ENCODE measurements at regions not wholly inside any gene's neighbourhood (a gene's known extent, or its start where the extent isn't known, plus 50 kb on each side); places are given as distances from the start of the nearest gene placed in this dataset.
A peak's percentile ranks its signal among the peaks of the same experiment; 100 is the strongest.

- DNase-seq: no peak
These were observed 139.0 kb upstream of the KCNMB2 start for GRCh38 chr3:178397202-178397601.

DNA sequence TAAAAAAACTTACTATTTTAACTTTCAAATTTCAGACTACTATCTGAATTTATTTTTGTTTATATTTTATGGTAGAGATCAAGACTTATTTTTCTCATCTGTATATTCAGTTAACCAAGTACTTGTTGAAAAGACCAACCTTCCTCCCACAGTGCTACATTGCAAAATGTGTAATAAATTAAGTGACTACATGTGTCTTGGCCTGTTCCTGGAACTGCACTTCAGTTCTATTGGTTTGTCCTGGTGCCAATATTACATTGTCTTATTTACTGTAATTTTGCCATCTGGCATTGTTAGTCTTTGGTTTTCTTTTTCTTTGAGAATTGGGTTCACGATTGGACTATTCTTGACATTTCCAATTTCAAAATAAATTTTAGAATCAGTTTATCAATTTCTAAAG lies 138.4 kb upstream of the KCNMB2 start:
- no peak for DNase-seq

GRCh38 chr3:178404961-178405360 lies 131.3 kb upstream of the KCNMB2 start:
- DNase-seq: no peak

GRCh38 chr3:178405531-178405930 lies 130.7 kb upstream of the KCNMB2 start:
- DNase-seq: peak; percentile 88

GRCh38 chr3:178406206-178406605 lies 130.0 kb upstream of the KCNMB2 start:
- no peak for DNase-seq

DNA sequence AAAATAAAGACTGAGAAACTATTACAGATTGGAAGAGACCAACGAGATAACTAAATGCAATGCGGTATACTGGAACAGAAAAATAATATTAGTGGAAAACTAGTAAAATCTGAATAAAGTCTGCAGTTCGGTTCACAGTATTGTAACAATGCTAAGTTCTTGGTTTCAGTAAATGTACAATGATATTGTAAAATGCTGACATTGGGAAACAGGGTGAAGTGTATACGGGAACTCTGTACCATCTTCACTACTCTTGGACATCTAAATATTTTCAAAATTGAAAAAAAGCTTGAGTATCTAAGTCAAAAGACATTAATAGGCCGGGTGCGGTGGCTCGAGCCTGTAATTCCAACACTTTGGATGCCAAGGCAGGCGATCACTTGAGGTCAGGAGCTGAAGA lies 120.9 kb upstream of the KCNMB2 start:
- DNase-seq: no peak

DNA sequence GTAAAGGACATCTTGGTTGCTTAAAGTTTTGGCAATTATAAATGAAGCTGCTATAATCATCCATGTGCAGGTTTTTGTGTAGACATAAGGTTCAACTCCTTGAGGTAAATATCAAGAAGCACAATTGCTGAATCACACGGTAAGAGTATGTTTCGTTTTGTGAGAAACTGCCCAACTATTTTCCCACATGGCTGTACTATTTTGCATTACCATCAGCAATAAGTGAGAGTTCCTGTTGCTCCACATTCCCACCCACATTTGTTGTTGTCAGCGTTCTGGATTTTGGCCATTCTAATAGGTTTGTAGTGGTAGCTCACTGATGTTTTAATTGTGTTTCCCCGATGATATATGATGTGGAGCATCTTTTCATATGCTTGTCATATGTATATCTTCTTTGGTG lies 118.5 kb upstream of the KCNMB2 start:
- DNase-seq: no peak

GRCh38 chr3:178419071-178419470 lies 117.2 kb upstream of the KCNMB2 start:
- DNase-seq: no peak

GRCh38 chr3:178420033-178420432 lies 116.2 kb upstream of the KCNMB2 start:
- no peak for DNase-seq

DNA sequence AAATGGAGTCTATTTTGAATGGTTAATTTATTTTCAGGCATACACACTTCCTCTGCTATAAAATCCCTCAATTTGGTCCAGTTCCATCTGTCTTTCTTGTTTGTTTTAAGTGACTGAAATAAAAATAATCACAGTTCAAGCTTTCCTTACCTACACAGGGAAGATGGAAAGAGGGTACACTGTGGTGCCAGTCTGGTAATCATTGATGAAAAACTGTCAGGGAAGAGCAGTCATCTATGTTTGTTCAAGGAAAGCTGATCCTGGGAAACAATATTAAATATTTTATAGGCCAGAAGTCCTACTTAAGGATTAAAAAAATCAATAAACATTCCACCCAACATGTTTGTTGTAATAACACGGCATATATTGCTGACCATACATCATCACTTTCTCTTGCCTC lies 115.2 kb upstream of the KCNMB2 start:
- DNase-seq: no peak

- DNase-seq: no peak
These were observed 113.8 kb upstream of the KCNMB2 start for GRCh38 chr3:178422406-178422805.

DNA sequence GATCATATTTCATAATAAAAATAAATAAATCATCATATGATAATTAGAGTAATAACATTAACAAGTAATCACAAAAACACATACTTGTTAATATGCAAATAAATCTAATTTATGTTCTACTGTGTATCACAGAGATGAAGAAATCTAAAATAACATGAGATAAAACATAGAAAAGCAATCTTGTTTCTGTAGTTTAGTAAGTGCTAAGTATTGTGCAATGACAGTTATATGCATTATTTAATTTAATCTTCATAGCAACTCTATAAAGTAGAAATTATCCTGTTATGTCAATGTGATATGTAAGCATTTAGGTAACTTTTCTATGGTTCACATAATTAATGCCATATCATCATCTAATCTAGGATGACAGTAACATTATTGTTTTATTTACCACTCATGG lies 108.2 kb upstream of the KCNMB2 start:
- no peak for DNase-seq

GRCh38 chr3:178434206-178434805 lies 101.9 kb upstream of the KCNMB2 start:
- peak; percentile 13 for DNase-seq

GRCh38 chr3:178435575-178435974 lies 100.7 kb upstream of the KCNMB2 start:
- DNase-seq: no peak

- peak; percentile 44 for DNase-seq
These were observed 99.5 kb upstream of the KCNMB2 start for GRCh38 chr3:178436773-178437172.

DNA sequence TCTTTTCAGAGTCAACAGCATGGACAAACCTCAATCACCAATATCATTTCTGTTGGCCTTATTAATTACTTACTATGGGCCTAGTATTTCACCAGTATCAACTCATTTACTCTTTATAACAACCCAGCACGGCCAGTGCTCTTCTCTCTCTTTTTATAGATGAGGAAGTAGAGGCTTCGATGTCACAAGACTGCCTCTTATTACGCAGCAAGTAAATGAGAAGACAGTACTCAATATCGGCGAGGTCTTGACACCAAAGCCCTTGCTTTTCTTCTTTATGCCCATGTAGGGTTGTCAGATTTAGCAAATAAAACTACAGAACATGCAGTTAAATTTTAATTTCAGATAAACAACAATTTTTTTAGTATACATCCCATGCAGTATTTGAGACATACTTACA lies 99.0 kb upstream of the KCNMB2 start:
- no peak for DNase-seq

- no peak for DNase-seq
These were observed 96.7 kb upstream of the KCNMB2 start for GRCh38 chr3:178439504-178439903.

GRCh38 chr3:178440043-178440442 lies 96.2 kb upstream of the KCNMB2 start:
- DNase-seq: no peak

GRCh38 chr3:178443634-178444033 lies 92.6 kb upstream of the KCNMB2 start:
- DNase-seq: peak; percentile 51

GRCh38 chr3:178445139-178445538 lies 91.1 kb upstream of the KCNMB2 start:
- no peak for DNase-seq

- DNase-seq: no peak
These were observed 90.2 kb upstream of the KCNMB2 start for GRCh38 chr3:178446059-178446458.

- no peak for DNase-seq
These were observed 85.8 kb upstream of the KCNMB2 start for GRCh38 chr3:178450476-178450875.

GRCh38 chr3:178451799-178452198 lies 84.4 kb upstream of the KCNMB2 start:
- DNase-seq: no peak

- DNase-seq: no peak
These were observed 81.5 kb upstream of the KCNMB2 start for GRCh38 chr3:178454726-178455125.

DNA sequence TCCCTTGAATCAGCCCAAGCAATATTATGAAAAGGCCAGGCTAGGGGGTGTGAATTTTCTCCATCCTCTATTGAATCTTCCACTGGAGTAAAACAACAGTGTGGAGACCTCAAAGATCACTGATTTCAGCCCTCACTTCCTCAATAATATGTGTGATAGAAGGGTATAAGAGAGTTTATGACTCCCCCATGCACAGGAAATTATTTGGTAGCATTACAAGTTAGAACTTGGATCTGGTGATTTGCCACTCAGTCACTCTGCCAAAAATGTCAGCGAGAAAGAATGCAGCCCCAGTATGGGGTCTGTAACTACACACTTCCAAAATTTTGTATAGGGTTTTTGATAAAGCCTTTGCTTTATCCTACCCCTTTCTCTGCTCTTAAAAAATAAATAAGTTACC lies 81.0 kb upstream of the KCNMB2 start:
- DNase-seq: no peak

DNA sequence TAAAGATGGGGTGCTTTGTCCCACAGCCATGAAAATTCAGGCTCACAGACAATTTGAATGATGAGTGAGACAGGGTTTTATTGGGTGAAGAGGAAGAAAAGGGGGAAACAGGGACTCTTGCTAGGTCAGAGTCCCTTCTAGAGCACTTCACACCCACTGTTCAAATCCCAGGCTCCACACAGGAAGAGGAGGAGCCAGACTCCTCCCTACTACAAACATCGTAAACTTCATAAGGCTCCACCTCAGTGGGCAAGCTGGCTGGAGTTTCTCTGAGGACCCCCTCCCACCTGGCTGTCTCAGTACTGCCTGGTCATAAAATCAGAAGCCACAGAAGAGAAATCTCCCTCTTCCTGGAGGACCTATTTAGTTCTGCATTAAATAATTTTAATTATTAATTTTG lies 80.3 kb upstream of the KCNMB2 start:
- DNase-seq: no peak

All from NCI-H1694 (cell line).